HCT116 (cell line): ENCODE measurements at regions not wholly inside any gene's neighbourhood (a gene's known extent, or its start where the extent isn't known, plus 50 kb on each side); places are given as distances from the start of the nearest gene placed in this dataset.

Source experiments
- ATAC-seq: fragments of 200-7000 bp; cut with Tn5 transposase; 2 replicates; pipeline ENCODE4 v1.9.1; 2020; ENCODE audit warnings: mild to moderate bottlenecking, moderate library complexity
- BruUV-seq: library from RNA; stranded (reverse); fragments of 400-500 nt; replicated peaks from 2 replicates; lab custom pipeline; 2021; lab: Mats Ljungman, UMichigan
- CTCF ChIA-PET: fragments of 300-600 bp; sonication (Branson Sonifier 250); formaldehyde crosslinking; loops from one replicate; lab custom pipeline; 2021; ENCODE audit warnings: antibody characterized with exemption; lab: Charles Lee
- POLR2A ChIA-PET: fragments of 300-600, 350-600 bp; sonication (Branson Sonifier 250); formaldehyde crosslinking; loops from one replicate; lab custom pipeline; 2021; ENCODE audit warnings: antibody characterized with exemption; lab: Charles Lee
- RAD21 ChIA-PET, 2 experiments: fragments of 300-600 bp; sonication (Branson Sonifier 250); formaldehyde crosslinking; loops; one replicate each; lab custom pipeline; 2023; ENCODE audit warnings: low total read pairs in 2 of 2; ENCODE audit not compliant: uncharacterized antibody in 2 of 2, unreplicated experiment in 2 of 2, low non-redundant PET in 1 of 2; lab: Charles Lee
- DNase-seq: peaks from one replicate; pipeline ENCODE4 v3.0.0-alpha.2; 2010; ENCODE audit warnings: low read depth, low spot score
- H2AFZ ChIP-seq: fragments of 200-600 bp; shearing (Covaris generic), sonication (generic); 2 replicates; pipeline ENCODE4 v1.6.1; 2017; ENCODE audit warnings: low read depth, mixed run types, mixed read lengths, antibody characterized with exemption, low read length; ENCODE audit not compliant: poor library complexity, severe bottlenecking
- H3K27ac ChIP-seq: 2 replicates; pipeline ENCODE4 v1.5.1; 2012; ENCODE audit warnings: low read depth, low read length
- H3K27me3 ChIP-seq: fragments of 200-600 bp; sonication (generic); 2 replicates; pipeline ENCODE4 v1.6.1; 2016; ENCODE audit warnings: mixed run types, low read length, mixed read lengths; ENCODE audit not compliant: insufficient read depth
- H3K36me3 ChIP-seq, 2 experiments: fragments of 200-500 bp in 1 of 2; fragments of 200-600 bp in 1 of 2; sonication (Bioruptor generic) in 1 of 2; sonication (generic) in 1 of 2; 2 replicates each; pipeline versions ENCODE4 v1.5.1 to v1.6.1; 2014 to 2016; ENCODE audit warnings: low read length in 2 of 2, inconsistent platforms in 1 of 2, mixed read lengths in 1 of 2, mixed run types in 1 of 2; ENCODE audit not compliant: insufficient read depth in 2 of 2, control insufficient read depth in 1 of 2
- H3K4me1 ChIP-seq, 2 experiments: fragments of 200-600 bp in 1 of 2; sonication (generic) in 1 of 2; 2 replicates each; pipeline versions ENCODE4 v1.5.1 to v1.6.1; 2012 to 2017; ENCODE audit warnings: low read length in 2 of 2, inconsistent platforms in 1 of 2, mild to moderate bottlenecking in 1 of 2, mixed read lengths in 1 of 2, mixed run types in 1 of 2, moderate library complexity in 1 of 2; ENCODE audit not compliant: insufficient read depth in 2 of 2, control insufficient read depth in 1 of 2
- H3K4me2 ChIP-seq: fragments of 200-600 bp; sonication (generic); 2 replicates; pipeline ENCODE4 v1.6.1; 2017; ENCODE audit warnings: mixed run types, low read length, mixed read lengths
- H3K4me3 ChIP-seq, 2 experiments: fragments of 200-600 bp in 1 of 2; sonication (generic) in 1 of 2; replicated peaks in 1 of 2; 2 replicates each; pipeline ENCODE4 v1.5.1; 2011 to 2016; ENCODE audit warnings: low read length in 2 of 2, control low read depth in 1 of 2, low read depth in 1 of 2, mild to moderate bottlenecking in 1 of 2, mixed read lengths in 1 of 2, mixed run types in 1 of 2
- H3K79me2 ChIP-seq: fragments of 200-600 bp; sonication (generic); 2 replicates; pipeline ENCODE4 v1.6.1; 2017; ENCODE audit warnings: mild to moderate bottlenecking, mixed run types, low read length, moderate library complexity, mixed read lengths; ENCODE audit not compliant: insufficient read depth
- H3K9ac ChIP-seq: fragments of 200-600 bp; sonication (generic); 2 replicates; pipeline ENCODE4 v1.6.1; 2016; ENCODE audit warnings: low read length, mixed read lengths
- H3K9me2 ChIP-seq: fragments of 200-600 bp; sonication (generic), shearing (Covaris generic); 2 replicates; pipeline ENCODE4 v1.6.1; 2017; ENCODE audit warnings: mixed run types, mild to moderate bottlenecking, moderate library complexity; ENCODE audit not compliant: insufficient read depth
- H3K9me3 ChIP-seq, 2 experiments: fragments of 200-500 bp in 1 of 2; fragments of 200-600 bp in 1 of 2; sonication (Bioruptor generic) in 1 of 2; sonication (generic) in 1 of 2; 2 replicates each; pipeline ENCODE4 v1.6.1; 2014 to 2017; ENCODE audit warnings: low read length in 2 of 2, mixed read lengths in 2 of 2, inconsistent platforms in 1 of 2, low read depth in 1 of 2, mild to moderate bottlenecking in 1 of 2, mixed run types in 1 of 2, moderate library complexity in 1 of 2; ENCODE audit not compliant: control insufficient read depth in 1 of 2, insufficient read depth in 1 of 2
- H4K20me1 ChIP-seq: fragments of 200-600 bp; sonication (generic), shearing (Covaris generic); 2 replicates; pipeline ENCODE4 v1.6.1; 2017; ENCODE audit warnings: mixed run types, mild to moderate bottlenecking, moderate library complexity; ENCODE audit not compliant: insufficient read depth
- CBX3 ChIP-seq: IDR thresholded peaks from 2 replicates; pipeline ENCODE4 v1.6.1; 2012; ENCODE audit warnings: low read depth
- CEBPB ChIP-seq: IDR thresholded peaks from 2 replicates; pipeline ENCODE4 v1.6.1; 2012; ENCODE audit warnings: low read depth
- EGR1 ChIP-seq: IDR thresholded peaks from 2 replicates; pipeline ENCODE4 v1.6.1; 2012; ENCODE audit warnings: low read depth
- ELF1 ChIP-seq: IDR thresholded peaks from 2 replicates; pipeline ENCODE4 v1.6.1; 2012; ENCODE audit warnings: low read depth, borderline replicate concordance
- FOSL1 ChIP-seq: IDR thresholded peaks from 2 replicates; pipeline ENCODE4 v1.6.1; 2012; ENCODE audit warnings: low read depth
- POLR2A ChIP-seq: IDR thresholded peaks from 2 replicates; pipeline ENCODE4 v1.7.0; 2011; ENCODE audit warnings: borderline replicate concordance; ENCODE audit not compliant: insufficient read depth, insufficient read length; ENCODE audit errors: extremely low read depth
- POLR2AphosphoS5 ChIP-seq: IDR thresholded peaks from 2 replicates; pipeline ENCODE4 v1.6.1; 2011; ENCODE audit warnings: mild to moderate bottlenecking, low read depth, low read length, moderate library complexity
- RAD21 ChIP-seq: IDR thresholded peaks from 2 replicates; pipeline ENCODE4 v1.6.1; 2012; ENCODE audit warnings: low read depth, mild to moderate bottlenecking
- SP1 ChIP-seq: IDR thresholded peaks from 2 replicates; pipeline ENCODE4 v1.6.1; 2012; ENCODE audit warnings: low read depth
- SRF ChIP-seq: IDR thresholded peaks from 2 replicates; pipeline ENCODE4 v1.6.1; 2012; ENCODE audit warnings: low read depth
- TCF7L2 ChIP-seq: IDR thresholded peaks from 2 replicates; pipeline ENCODE4 v1.7.0; 2011; ENCODE audit warnings: borderline replicate concordance, inconsistent platforms; ENCODE audit not compliant: insufficient read depth, insufficient read length; ENCODE audit errors: extremely low read depth
- YY1 ChIP-seq: IDR thresholded peaks from 2 replicates; pipeline ENCODE4 v1.6.1; 2011; ENCODE audit warnings: low read length, low read depth, moderate library complexity, mild to moderate bottlenecking; ENCODE audit not compliant: insufficient replicate concordance; ENCODE audit errors: extremely low read depth
- ZFX ChIP-seq: fragments of 450-650 bp; IDR thresholded peaks from 2 replicates; pipeline ENCODE4 v1.6.1; 2017
- intact Hi-C: fragments of 100-400 bp; cut with micrococcal nuclease; formaldehyde crosslinking; loops from 2 replicates; pipeline ENCODE4 v1.10.0; 2022
- TF ChIP-seq, protein P1 (sequence below): IDR thresholded peaks from 2 replicates; pipeline ENCODE4 v1.6.1; 2012
- TF ChIP-seq, protein P2 (sequence below): IDR thresholded peaks from 2 replicates; pipeline ENCODE4 v1.6.1; 2012
- TF ChIP-seq, protein P3 (sequence below): IDR thresholded peaks from 2 replicates; pipeline ENCODE4 v1.6.1; 2011; ENCODE audit warnings: mild to moderate bottlenecking, low read length, moderate library complexity; ENCODE audit not compliant: insufficient replicate concordance; ENCODE audit errors: extremely low read depth
- TF ChIP-seq, protein P4 (sequence below): IDR thresholded peaks from 2 replicates; pipeline ENCODE4 v1.6.1; 2012; ENCODE audit warnings: low read depth
- TF ChIP-seq, protein P5 (sequence below), 3 experiments: fragments of 200-600 bp in 1 of 3; sonication (generic) in 1 of 3; IDR thresholded peaks in 2 of 3; conservative IDR thresholded peaks in 1 of 3; 2 replicates each; pipeline ENCODE4 v1.5.1; 2012 to 2017; ENCODE audit warnings: low read depth in 2 of 3, low read length in 2 of 3, antibody characterized with exemption in 1 of 3, borderline replicate concordance in 1 of 3, control low read depth in 1 of 3, mild to moderate bottlenecking in 1 of 3, mixed read lengths in 1 of 3, mixed run types in 1 of 3, moderate library complexity in 1 of 3; ENCODE audit not compliant: insufficient read depth in 1 of 3

GRCh38 chr15:38660738-38661137 is 96.1 kb upstream of the RASGRP1 start:
- ATAC-seq: no peak
- CTCF ChIA-PET: no interaction called here
- DNase-seq: no peak
- Histone ChIP-seq H3K9me3 (no peaks in the 10 kb centered on the region), H3K4me2 (no peak overlapping the region), H3K27me3 (peaks cover 14% of the 10 kb centered on the region), H3K4me3 (no peak overlapping the region), H3K9ac (no peak overlapping the region), H2AFZ (no peak overlapping the region), H3K27ac (no peak overlapping the region), H3K9me2 (no peaks in the 10 kb centered on the region)
- BruUV-seq: no TSS peak
- intact Hi-C loops: no loop called here
- RAD21 ChIA-PET: no interaction called here
- POLR2A ChIA-PET: no interaction called here
- TF ChIP-seq TCF7L2 (no peak), ZFX (no peak), POLR2A (no peak), POLR2AphosphoS5 (no peak), SRF (no peak), RAD21 (no peak), CEBPB (no peak), FOSL1 (no peak), ELF1 (no peak), YY1 (no peak), SP1 (no peak), CBX3 (no peak), EGR1 (no peak)
- TF ChIP-seq, protein P1, sequence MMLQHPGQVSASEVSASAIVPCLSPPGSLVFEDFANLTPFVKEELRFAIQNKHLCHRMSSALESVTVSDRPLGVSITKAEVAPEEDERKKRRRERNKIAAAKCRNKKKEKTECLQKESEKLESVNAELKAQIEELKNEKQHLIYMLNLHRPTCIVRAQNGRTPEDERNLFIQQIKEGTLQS: no peak
- TF ChIP-seq, protein P2, sequence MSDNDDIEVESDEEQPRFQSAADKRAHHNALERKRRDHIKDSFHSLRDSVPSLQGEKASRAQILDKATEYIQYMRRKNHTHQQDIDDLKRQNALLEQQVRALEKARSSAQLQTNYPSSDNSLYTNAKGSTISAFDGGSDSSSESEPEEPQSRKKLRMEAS: no peak
- TF ChIP-seq, protein P3, sequence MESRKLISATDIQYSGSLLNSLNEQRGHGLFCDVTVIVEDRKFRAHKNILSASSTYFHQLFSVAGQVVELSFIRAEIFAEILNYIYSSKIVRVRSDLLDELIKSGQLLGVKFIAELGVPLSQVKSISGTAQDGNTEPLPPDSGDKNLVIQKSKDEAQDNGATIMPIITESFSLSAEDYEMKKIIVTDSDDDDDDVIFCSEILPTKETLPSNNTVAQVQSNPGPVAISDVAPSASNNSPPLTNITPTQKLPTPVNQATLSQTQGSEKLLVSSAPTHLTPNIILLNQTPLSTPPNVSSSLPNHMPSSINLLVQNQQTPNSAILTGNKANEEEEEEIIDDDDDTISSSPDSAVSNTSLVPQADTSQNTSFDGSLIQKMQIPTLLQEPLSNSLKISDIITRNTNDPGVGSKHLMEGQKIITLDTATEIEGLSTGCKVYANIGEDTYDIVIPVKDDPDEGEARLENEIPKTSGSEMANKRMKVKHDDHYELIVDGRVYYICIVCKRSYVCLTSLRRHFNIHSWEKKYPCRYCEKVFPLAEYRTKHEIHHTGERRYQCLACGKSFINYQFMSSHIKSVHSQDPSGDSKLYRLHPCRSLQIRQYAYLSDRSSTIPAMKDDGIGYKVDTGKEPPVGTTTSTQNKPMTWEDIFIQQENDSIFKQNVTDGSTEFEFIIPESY: no peak
- TF ChIP-seq, protein P4, sequence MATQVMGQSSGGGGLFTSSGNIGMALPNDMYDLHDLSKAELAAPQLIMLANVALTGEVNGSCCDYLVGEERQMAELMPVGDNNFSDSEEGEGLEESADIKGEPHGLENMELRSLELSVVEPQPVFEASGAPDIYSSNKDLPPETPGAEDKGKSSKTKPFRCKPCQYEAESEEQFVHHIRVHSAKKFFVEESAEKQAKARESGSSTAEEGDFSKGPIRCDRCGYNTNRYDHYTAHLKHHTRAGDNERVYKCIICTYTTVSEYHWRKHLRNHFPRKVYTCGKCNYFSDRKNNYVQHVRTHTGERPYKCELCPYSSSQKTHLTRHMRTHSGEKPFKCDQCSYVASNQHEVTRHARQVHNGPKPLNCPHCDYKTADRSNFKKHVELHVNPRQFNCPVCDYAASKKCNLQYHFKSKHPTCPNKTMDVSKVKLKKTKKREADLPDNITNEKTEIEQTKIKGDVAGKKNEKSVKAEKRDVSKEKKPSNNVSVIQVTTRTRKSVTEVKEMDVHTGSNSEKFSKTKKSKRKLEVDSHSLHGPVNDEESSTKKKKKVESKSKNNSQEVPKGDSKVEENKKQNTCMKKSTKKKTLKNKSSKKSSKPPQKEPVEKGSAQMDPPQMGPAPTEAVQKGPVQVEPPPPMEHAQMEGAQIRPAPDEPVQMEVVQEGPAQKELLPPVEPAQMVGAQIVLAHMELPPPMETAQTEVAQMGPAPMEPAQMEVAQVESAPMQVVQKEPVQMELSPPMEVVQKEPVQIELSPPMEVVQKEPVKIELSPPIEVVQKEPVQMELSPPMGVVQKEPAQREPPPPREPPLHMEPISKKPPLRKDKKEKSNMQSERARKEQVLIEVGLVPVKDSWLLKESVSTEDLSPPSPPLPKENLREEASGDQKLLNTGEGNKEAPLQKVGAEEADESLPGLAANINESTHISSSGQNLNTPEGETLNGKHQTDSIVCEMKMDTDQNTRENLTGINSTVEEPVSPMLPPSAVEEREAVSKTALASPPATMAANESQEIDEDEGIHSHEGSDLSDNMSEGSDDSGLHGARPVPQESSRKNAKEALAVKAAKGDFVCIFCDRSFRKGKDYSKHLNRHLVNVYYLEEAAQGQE: no peak
- TF ChIP-seq, protein P5, sequence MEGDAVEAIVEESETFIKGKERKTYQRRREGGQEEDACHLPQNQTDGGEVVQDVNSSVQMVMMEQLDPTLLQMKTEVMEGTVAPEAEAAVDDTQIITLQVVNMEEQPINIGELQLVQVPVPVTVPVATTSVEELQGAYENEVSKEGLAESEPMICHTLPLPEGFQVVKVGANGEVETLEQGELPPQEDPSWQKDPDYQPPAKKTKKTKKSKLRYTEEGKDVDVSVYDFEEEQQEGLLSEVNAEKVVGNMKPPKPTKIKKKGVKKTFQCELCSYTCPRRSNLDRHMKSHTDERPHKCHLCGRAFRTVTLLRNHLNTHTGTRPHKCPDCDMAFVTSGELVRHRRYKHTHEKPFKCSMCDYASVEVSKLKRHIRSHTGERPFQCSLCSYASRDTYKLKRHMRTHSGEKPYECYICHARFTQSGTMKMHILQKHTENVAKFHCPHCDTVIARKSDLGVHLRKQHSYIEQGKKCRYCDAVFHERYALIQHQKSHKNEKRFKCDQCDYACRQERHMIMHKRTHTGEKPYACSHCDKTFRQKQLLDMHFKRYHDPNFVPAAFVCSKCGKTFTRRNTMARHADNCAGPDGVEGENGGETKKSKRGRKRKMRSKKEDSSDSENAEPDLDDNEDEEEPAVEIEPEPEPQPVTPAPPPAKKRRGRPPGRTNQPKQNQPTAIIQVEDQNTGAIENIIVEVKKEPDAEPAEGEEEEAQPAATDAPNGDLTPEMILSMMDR (IDR thresholded peaks at IDR 0.05 in 2 of 3, conservative IDR thresholded peaks at IDR 0.05 in 1 of 3; ENCODE audit: borderline replicate concordance in 1 of 3, insufficient read depth in 1 of 3, low read depth in 2 of 3, low read length in 2 of 3): no peak
- TF ChIP-seq, all 23 proteins: peak for 0
- H3K4me1 ChIP-seq: no peaks in the 10 kb centered on the region
- H4K20me1 ChIP-seq: no peaks in the 10 kb centered on the region
- H3K36me3 ChIP-seq: no peaks in the 10 kb centered on the region
- no peaks in the 10 kb centered on the region for H3K79me2 ChIP-seq
